Activated CD4-positive, alpha-beta memory T cell treated with anti-CD3 and anti-CD28 coated beads, Interleukin-2, amount 10 ng/mL, durations not matched to agents 7 days and 5 days (primary cell): ENCODE measurements at regions not wholly inside any gene's neighbourhood (a gene's known extent, or its start where the extent isn't known, plus 50 kb on each side); places are given as distances from the start of the nearest gene placed in this dataset.
"Not testable (repeated sequence)": the region's sequence is repeated elsewhere in the genome, so short reads cannot be mapped to it uniquely, and the experiment has no call there.

Source experiments
- CTCF ChIA-PET: fragments of 350-600 bp; sonication (Branson Sonifier 250); formaldehyde crosslinking; loops from one replicate; lab custom pipeline; 2021; ENCODE audit warnings: antibody characterized with exemption, inconsistent platforms; lab: Charles Lee
- POLR2A ChIA-PET: fragments of 350-600 bp; sonication (Branson Sonifier 250); formaldehyde crosslinking; loops from one replicate; lab custom pipeline; 2021; ENCODE audit warnings: antibody characterized with exemption; lab: Charles Lee
- DNase-seq: peaks from one replicate; pipeline ENCODE4 v3.0.0-alpha.2; 2020
- H3K27ac Mint-ChIP-seq: one replicate; pipeline ENCODE4 v1.8.0; 2021; ENCODE audit warnings: mild to moderate bottlenecking, mixed read lengths
- H3K27me3 Mint-ChIP-seq: one replicate; pipeline ENCODE4 v1.8.0; 2021; ENCODE audit warnings: mixed read lengths
- H3K36me3 Mint-ChIP-seq: one replicate; pipeline ENCODE4 v1.8.0; 2021; ENCODE audit warnings: low read depth, mixed read lengths
- H3K4me1 Mint-ChIP-seq: one replicate; pipeline ENCODE4 v1.8.0; 2021; ENCODE audit warnings: mixed read lengths
- H3K4me3 Mint-ChIP-seq: one replicate; pipeline ENCODE4 v1.8.0; 2021; ENCODE audit warnings: mild to moderate bottlenecking, mixed read lengths
- H3K9me3 Mint-ChIP-seq: one replicate; pipeline ENCODE4 v1.8.0; 2021; ENCODE audit warnings: mixed read lengths

- no peak overlapping the region for H3K4me3 Mint-ChIP-seq
- peaks cover 68% of the 10 kb centered on the region for H3K27me3 Mint-ChIP-seq
- CTCF ChIA-PET: no interaction called here
- no peak for DNase-seq
- no peaks in the 10 kb centered on the region for H3K9me3 Mint-ChIP-seq
- POLR2A ChIA-PET: no interaction called here
- H3K4me1 Mint-ChIP-seq: peaks cover 2% of the 10 kb centered on the region
- no peak overlapping the region for H3K27ac Mint-ChIP-seq
- H3K36me3 Mint-ChIP-seq: no peaks in the 10 kb centered on the region
Observed at GRCh38 chr14:101657372-101657771, 96.1 kb downstream of the DIO3 start.

GRCh38 chr14:101665478-101666078 is 95.9 kb upstream of the PPP2R5C start:
- H3K27ac Mint-ChIP-seq: no peak overlapping the region
- H3K4me1 Mint-ChIP-seq: no peaks in the 10 kb centered on the region
- H3K27me3 Mint-ChIP-seq: peaks cover 52% of the 10 kb centered on the region
- ChIA-PET POLR2A (no interaction called here), CTCF (no interaction called here)
- peak; percentile 49 for DNase-seq
- H3K4me3 Mint-ChIP-seq: no peak overlapping the region
- peaks cover 11% of the 10 kb centered on the region for H3K9me3 Mint-ChIP-seq
- H3K36me3 Mint-ChIP-seq: peaks cover 5% of the 10 kb centered on the region

DNA sequence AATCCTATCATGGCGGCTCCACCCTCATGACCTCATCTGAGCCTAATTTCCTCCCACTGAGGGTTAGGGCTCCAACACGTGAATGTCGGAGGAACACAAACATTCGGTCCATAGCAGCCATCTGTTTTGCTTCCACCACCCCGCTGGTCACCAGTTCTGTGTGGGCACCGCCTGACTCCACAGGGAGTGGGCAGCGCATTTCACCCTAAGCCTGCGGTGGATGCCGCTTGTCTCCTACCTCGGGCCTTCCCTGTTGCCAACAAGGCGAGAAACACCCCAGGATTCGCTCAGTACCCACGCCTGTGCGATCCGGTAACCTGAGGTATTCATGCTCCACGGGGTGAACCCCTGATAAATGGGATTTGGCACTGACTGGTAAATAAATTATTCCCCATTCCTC is 95.2 kb upstream of the PPP2R5C start:
- peaks cover 48% of the 10 kb centered on the region for H3K27me3 Mint-ChIP-seq
- H3K4me1 Mint-ChIP-seq: no peaks in the 10 kb centered on the region
- peaks cover 11% of the 10 kb centered on the region for H3K9me3 Mint-ChIP-seq
- ChIA-PET CTCF (no interaction called here), POLR2A (no interaction called here)
- H3K4me3 Mint-ChIP-seq: no peak overlapping the region
- H3K36me3 Mint-ChIP-seq: peaks cover 5% of the 10 kb centered on the region
- H3K27ac Mint-ChIP-seq: no peak overlapping the region
- DNase-seq: no peak

- peaks cover 5% of the 10 kb centered on the region for H3K36me3 Mint-ChIP-seq
- POLR2A ChIA-PET: no interaction called here
- H3K27me3 Mint-ChIP-seq: peaks cover 49% of the 10 kb centered on the region
- peaks cover 16% of the 10 kb centered on the region for H3K9me3 Mint-ChIP-seq
- no peak overlapping the region for H3K27ac Mint-ChIP-seq
- no peaks in the 10 kb centered on the region for H3K4me1 Mint-ChIP-seq
- no peak for DNase-seq
- no peak overlapping the region for H3K4me3 Mint-ChIP-seq
- CTCF ChIA-PET: no interaction called here
Observed at GRCh38 chr14:101669629-101670028, 91.9 kb upstream of the PPP2R5C start.

- H3K36me3 Mint-ChIP-seq: peaks cover 5% of the 10 kb centered on the region
- no peaks in the 10 kb centered on the region for H3K4me1 Mint-ChIP-seq
- ChIA-PET POLR2A (no interaction called here), CTCF (no interaction called here)
- H3K27ac Mint-ChIP-seq: no peak overlapping the region
- H3K27me3 Mint-ChIP-seq: peaks cover 32% of the 10 kb centered on the region
- H3K4me3 Mint-ChIP-seq: no peak overlapping the region
- H3K9me3 Mint-ChIP-seq: peaks cover 16% of the 10 kb centered on the region
- DNase-seq: no peak
Observed at GRCh38 chr14:101673873-101674272, 87.6 kb upstream of the PPP2R5C start.

GRCh38 chr14:101675835-101676234 is 85.7 kb upstream of the PPP2R5C start:
- H3K27ac Mint-ChIP-seq, CTCF ChIA-PET, H3K36me3 Mint-ChIP-seq, H3K4me1 Mint-ChIP-seq, H3K9me3 Mint-ChIP-seq, DNase-seq, POLR2A ChIA-PET, H3K4me3 Mint-ChIP-seq: not testable (repeated sequence)
- H3K27me3 Mint-ChIP-seq: peaks cover 22% of the 10 kb centered on the region

- H3K4me1 Mint-ChIP-seq, H3K9me3 Mint-ChIP-seq, H3K4me3 Mint-ChIP-seq, POLR2A ChIA-PET, H3K36me3 Mint-ChIP-seq, H3K27ac Mint-ChIP-seq, CTCF ChIA-PET, DNase-seq: not testable (repeated sequence)
- peaks cover 13% of the 10 kb centered on the region for H3K27me3 Mint-ChIP-seq
Observed at GRCh38 chr14:101677912-101678327, 83.6 kb upstream of the PPP2R5C start.

GRCh38 chr14:101681795-101682194 is 79.7 kb upstream of the PPP2R5C start:
- no peak for DNase-seq
- Mint-ChIP-seq H3K27me3 (peaks cover 14% of the 10 kb centered on the region), H3K4me3 (no peak overlapping the region), H3K4me1 (no peaks in the 10 kb centered on the region), H3K9me3 (no peaks in the 10 kb centered on the region), H3K27ac (no peak overlapping the region), H3K36me3 (no peaks in the 10 kb centered on the region)
- ChIA-PET POLR2A (no interaction called here), CTCF (no interaction called here)

- DNase-seq: no peak
- no peak overlapping the region for H3K4me3 Mint-ChIP-seq
- no peak overlapping the region for H3K27ac Mint-ChIP-seq
- H3K9me3 Mint-ChIP-seq: no peaks in the 10 kb centered on the region
- POLR2A ChIA-PET: no interaction called here
- H3K36me3 Mint-ChIP-seq: no peaks in the 10 kb centered on the region
- CTCF ChIA-PET: no interaction called here
- peaks cover 14% of the 10 kb centered on the region for H3K27me3 Mint-ChIP-seq
- H3K4me1 Mint-ChIP-seq: no peaks in the 10 kb centered on the region
Observed at GRCh38 chr14:101683365-101683764, 78.1 kb upstream of the PPP2R5C start.

- DNase-seq: no peak
- CTCF ChIA-PET: no interaction called here
- Mint-ChIP-seq H3K27ac (no peak overlapping the region), H3K4me1 (no peaks in the 10 kb centered on the region), H3K36me3 (no peaks in the 10 kb centered on the region), H3K27me3 (peaks cover 12% of the 10 kb centered on the region), H3K9me3 (no peaks in the 10 kb centered on the region), H3K4me3 (no peak overlapping the region)
- POLR2A ChIA-PET: no interaction called here
Observed at GRCh38 chr14:101687756-101688546, 73.6 kb upstream of the PPP2R5C start.

DNA sequence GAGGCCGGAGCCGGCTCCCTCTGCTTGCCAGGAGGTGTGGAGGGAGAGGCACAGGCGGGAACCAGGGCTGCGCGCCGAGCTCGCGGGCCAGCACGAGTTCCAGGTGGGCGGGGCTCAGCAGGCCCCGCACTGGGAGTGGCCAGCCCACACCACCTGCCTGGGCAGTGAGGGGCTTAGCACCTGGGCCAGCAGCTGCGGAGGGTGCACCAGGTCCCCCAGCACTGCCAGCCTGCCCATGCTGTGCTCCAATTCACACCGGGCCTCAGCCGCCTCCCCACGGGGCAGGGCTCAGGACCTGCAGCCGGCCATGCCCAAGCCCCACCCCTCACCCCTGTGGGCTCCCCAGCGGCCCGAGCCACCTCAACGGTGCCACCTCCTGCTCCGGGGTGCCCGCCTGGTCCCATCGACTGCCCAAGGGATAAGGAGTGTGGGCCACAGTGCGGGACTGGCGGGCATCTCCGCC is 72.4 kb upstream of the PPP2R5C start:
- Mint-ChIP-seq H3K27me3 (peaks cover 9% of the 10 kb centered on the region), H3K9me3 (no peaks in the 10 kb centered on the region), H3K36me3 (no peaks in the 10 kb centered on the region), H3K4me1 (no peaks in the 10 kb centered on the region), H3K27ac (no peak overlapping the region), H3K4me3 (no peak overlapping the region)
- no peak for DNase-seq
- POLR2A ChIA-PET: no interaction called here
- CTCF ChIA-PET: interaction anchor here (0.6 kb wide), 1 partner anchor 742 kb away, joined by 3 read pairs; no protein-coding TSS in a partner anchor

DNA sequence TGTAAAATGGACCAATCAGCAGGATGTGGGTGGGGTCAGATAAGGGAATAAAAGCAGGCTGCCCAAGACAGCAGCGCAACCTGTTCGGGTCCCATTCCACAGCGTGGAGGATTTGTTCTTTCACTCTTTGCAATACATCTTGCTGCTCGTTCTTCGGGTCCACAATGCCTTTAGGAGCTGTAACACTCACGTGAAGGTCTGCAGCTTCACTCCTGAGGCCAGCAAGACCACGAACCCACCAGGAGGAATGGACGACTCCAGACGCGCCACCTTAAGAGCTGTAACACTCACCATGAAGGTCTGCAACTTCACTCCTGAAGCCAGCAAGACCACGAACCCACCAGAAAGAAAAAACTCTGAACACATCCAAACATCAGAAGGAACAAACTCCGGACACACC is 71.5 kb upstream of the PPP2R5C start:
- CTCF ChIA-PET: interaction anchor here (0.6 kb wide), 1 partner anchor 295 kb away, joined by 3 read pairs; no protein-coding TSS in a partner anchor
- POLR2A ChIA-PET, DNase-seq, H3K4me1 Mint-ChIP-seq, H3K36me3 Mint-ChIP-seq, H3K4me3 Mint-ChIP-seq, H3K9me3 Mint-ChIP-seq, H3K27ac Mint-ChIP-seq, H3K27me3 Mint-ChIP-seq: not testable (repeated sequence)

- H3K9me3 Mint-ChIP-seq: peaks cover 10% of the 10 kb centered on the region
Observed at GRCh38 chr14:101695659-101696058, 65.8 kb upstream of the PPP2R5C start.

More at GRCh38 chr14:101695659-101696058, 65.8 kb upstream of the PPP2R5C start:
- CTCF ChIA-PET: no interaction called here
- Mint-ChIP-seq H3K36me3 (peaks cover 2% of the 10 kb centered on the region), H3K4me1 (no peaks in the 10 kb centered on the region), H3K27me3 (peaks cover 44% of the 10 kb centered on the region), H3K27ac (no peak overlapping the region), H3K4me3 (no peak overlapping the region)
- no peak for DNase-seq
- POLR2A ChIA-PET: no interaction called here
